ENCODE measurements at regions not wholly inside any gene's neighbourhood (a gene's known extent, or its start where the extent isn't known, plus 50 kb on each side); places are given as distances from the start of the nearest gene placed in this dataset.

GRCh38 chr9:7729371-7730163 lies 70.0 kb downstream of the DMAC1 start:
- Histone ChIP-seq H4K20me1 (ENCODE audit: insufficient read depth, low read length) (no peaks in the 10 kb centered on the region), H3K36me3 (replicated peaks in 1 of 2; ENCODE audit: control insufficient read depth in 1 of 2, insufficient read depth in 2 of 2, low read length in 2 of 2) (no peaks in the 10 kb centered on the region), H3K27ac (ENCODE audit: extremely low read length, insufficient read depth, low read length) (no peak overlapping the region), H3K27me3 (ENCODE audit: control insufficient read depth in 1 of 2, insufficient read depth in 2 of 2, low read length in 2 of 2) (no peaks in the 10 kb centered on the region), H3K9me3 (ENCODE audit: low read length) (no peaks in the 10 kb centered on the region), H3K4me1 (ENCODE audit: insufficient read depth, low read length) (no peaks in the 10 kb centered on the region), H3K4me2 (ENCODE audit: low read depth, low read length) (no peak overlapping the region), H3K79me2 (ENCODE audit: insufficient read depth, low read length) (no peaks in the 10 kb centered on the region), H2AFZ (ENCODE audit: low read length) (no peak overlapping the region), H3K4me3 (replicated peaks in 1 of 3; ENCODE audit: insufficient read depth in 1 of 3, low read depth in 2 of 3, low read length in 3 of 3) (no peak overlapping the region), H3K9ac (ENCODE audit: insufficient read depth, low read depth, low read length) (no peak overlapping the region)
- FAIRE-seq (no peak), DNase-seq (ENCODE audit: low spot score) (no peak), ATAC-seq (no peak)
- ChIA-PET CTCF (ENCODE audit: low intra/inter-chr PET ratio, low total read pairs) (no interaction called here), POLR2A (no interaction called here)
- BruUV-seq (replicated peaks), result no TSS peak
- intact Hi-C loops (cut with micrococcal nuclease; ENCODE audit: unreplicated experiment) (loop anchor here (10.0 kb wide), 1 partner anchor 115 kb away; no protein-coding TSS in a partner anchor), in situ Hi-C loops (cut with HindIII; ENCODE audit: extremely low pct_ligation_motif_present, low pct_unique_long_range_greater_than_20kb) (no loop called here)
- WGBS (ENCODE audit: low lambda C conversion rate), result 0% methylated on average over 5 of the region's 5 CpGs
- TF ChIP-seq MIER2 (CRISPR knock-in tag; IDR thresholded peaks at IDR 0.05), result no peak
- TF ChIP-seq ZNF710 (CRISPR knock-in tag; IDR thresholded peaks at IDR 0.05; ENCODE audit: borderline replicate concordance), result no peak
- TF ChIP-seq ZNF709 (CRISPR knock-in tag; IDR thresholded peaks at IDR 0.05), result no peak
- TF ChIP-seq ZNF556 (CRISPR knock-in tag; IDR thresholded peaks at IDR 0.05; ENCODE audit: borderline replicate concordance), result no peak
- TF ChIP-seq U2AF1 (optimal IDR thresholded peaks at IDR 0.05; ENCODE audit: low read depth, low read length), result no peak
- no peak for TF ChIP-seq HNRNPK (IDR thresholded peaks at IDR 0.05; ENCODE audit: low read depth, low read length, poor library complexity, severe bottlenecking)
- TF ChIP-seq ZNF230 (CRISPR knock-in tag; IDR thresholded peaks at IDR 0.05), result no peak
- TF ChIP-seq ZBTB43 (CRISPR knock-in tag; conservative IDR thresholded peaks at IDR 0.05), result no peak
- TF ChIP-seq HMG20A (CRISPR knock-in tag; IDR thresholded peaks at IDR 0.05; ENCODE audit: borderline replicate concordance), result no peak
- TF ChIP-seq SRSF1 (optimal IDR thresholded peaks at IDR 0.05; ENCODE audit: low read depth, low read length), result no peak
- TF ChIP-seq SNAPC4 (CRISPR knock-in tag; IDR thresholded peaks at IDR 0.05), result no peak
- no peak for TF ChIP-seq MXD1 (CRISPR knock-in tag; IDR thresholded peaks at IDR 0.05)
- TF ChIP-seq HDAC1 (CRISPR knock-in tag; IDR thresholded peaks at IDR 0.05), result no peak
- no peak for TF ChIP-seq ATF7-NPFF (CRISPR knock-in tag; IDR thresholded peaks at IDR 0.05; ENCODE audit: low read depth)

All from HepG2 (cell line).